ENCODE measurements at regions not wholly inside any gene's neighbourhood (a gene's known extent, or its start where the extent isn't known, plus 50 kb on each side); places are given as distances from the start of the nearest gene placed in this dataset.

- TF ChIP-seq CHD7 (IDR thresholded peaks at IDR 0.05; ENCODE audit: insufficient replicate concordance, low read length) (no peak), BRCA1 (IDR thresholded peaks at IDR 0.05; ENCODE audit: low read depth, low read length) (no peak), ATF3 (IDR thresholded peaks at IDR 0.05; ENCODE audit: insufficient read depth, low read depth, low read length) (no peak), TCF12 (IDR thresholded peaks at IDR 0.05; ENCODE audit: low read depth, low read length) (no peak), KDM4A (IDR thresholded peaks at IDR 0.05; ENCODE audit: low read depth, low read length, severe bottlenecking) (no peak), HDAC2 (IDR thresholded peaks at IDR 0.05; ENCODE audit: borderline replicate concordance in 1 of 2, low read depth in 2 of 2, low read length in 2 of 2) (no peak), E2F6 (IDR thresholded peaks at IDR 0.05) (no peak)
Observed at GRCh38 chr4:159776961-159777360, 674.1 kb downstream of the RAPGEF2 start (continued).

All from H1 (cell line).